Mammary epithelial cell (primary cell): ENCODE measurements at regions not wholly inside any gene's neighbourhood (a gene's known extent, or its start where the extent isn't known, plus 50 kb on each side); places are given as distances from the start of the nearest gene placed in this dataset.

Experiments used
- CTCF ChIP-seq, 2 donors: IDR thresholded peaks in 1 of 2; conservative IDR thresholded peaks in 1 of 2; 2 replicates each; pipeline ENCODE4 v1.5.1; 2011 to 2012; ENCODE audit warnings: inconsistent platforms in 2 of 2, low read length in 2 of 2, mild to moderate bottlenecking in 2 of 2, control low read depth in 1 of 2, low read depth in 1 of 2; ENCODE audit not compliant: insufficient read depth in 1 of 2; ENCODE audit errors: extremely low read depth in 1 of 2
- EZH2 ChIP-seq: IDR thresholded peaks from 2 replicates; pipeline ENCODE4 v1.6.1; 2012; ENCODE audit warnings: low read length, inconsistent platforms, borderline replicate concordance

- TF ChIP-seq EZH2 = no peak
- no peak for TF ChIP-seq CTCF (conservative IDR thresholded peaks at IDR 0.05 in 1 of 2, IDR thresholded peaks at IDR 0.05 in 1 of 2; ENCODE audit: extremely low read depth in 1 of 2, insufficient read depth in 1 of 2, low read depth in 1 of 2, low read length in 2 of 2)
Measured at GRCh38 chr3:137385922-137386321, 378.2 kb upstream of the SOX14 start.
